ENCODE measurements at regions not wholly inside any gene's neighbourhood (a gene's known extent, or its start where the extent isn't known, plus 50 kb on each side); places are given as distances from the start of the nearest gene placed in this dataset.

- TF ChIP-seq CTCF (IDR thresholded peaks at IDR 0.05; ENCODE audit: control extremely low read depth, extremely low read depth) = no peak
- H3K4me3 ChIP-seq = no peak overlapping the region
- no peaks in the 10 kb centered on the region for H3K36me3 ChIP-seq (ENCODE audit: control insufficient read depth in 4 of 4, insufficient read depth in 4 of 4, low read length in 4 of 4)
- H3K4me1 ChIP-seq (ENCODE audit: control insufficient read depth in 5 of 5, insufficient read depth in 5 of 5, low read length in 5 of 5) = no peaks in the 10 kb centered on the region
- H3K9me3 ChIP-seq (ENCODE audit: control insufficient read depth in 4 of 4, insufficient read depth in 3 of 4, low read length in 3 of 4) = peaks cover 0 to 2% (median 0%) of the 10 kb centered on the region in 4 donors
- WGBS, 2 donors = 94% methylated on average over 13 of the region's 13 CpGs
- ATAC-seq (ENCODE audit: insufficient read depth, low FRiP score) = no peak
- H3K9ac ChIP-seq (ENCODE audit: insufficient read depth in 1 of 2, low read length in 2 of 2) = no peak overlapping the region
- DNase-seq = no peak
- no peaks in the 10 kb centered on the region for H3K27me3 ChIP-seq (ENCODE audit: control insufficient read depth in 3 of 3, insufficient read depth in 3 of 3, low read length in 2 of 3)
- H3K27ac ChIP-seq (ENCODE audit: low read depth in 1 of 2, low read length in 1 of 2) = no peak overlapping the region
Measured at GRCh38 chr14:83594874-83595273, 1935.1 kb upstream of the FLRT2 start.

- TF ChIP-seq CTCF (IDR thresholded peaks at IDR 0.05; ENCODE audit: control extremely low read depth, extremely low read depth) = no peak
- DNase-seq (no peak), ATAC-seq (ENCODE audit: insufficient read depth, low FRiP score) (no peak)
- no peak overlapping the region for H3K9ac ChIP-seq (ENCODE audit: insufficient read depth in 1 of 2, low read length in 2 of 2)
- H3K27me3 ChIP-seq (ENCODE audit: control insufficient read depth in 3 of 3, insufficient read depth in 3 of 3, low read length in 2 of 3) = no peaks in the 10 kb centered on the region
- peaks cover 0 to 7% (median 3%) of the 10 kb centered on the region in 4 donors for H3K9me3 ChIP-seq (ENCODE audit: control insufficient read depth in 4 of 4, insufficient read depth in 3 of 4, low read length in 3 of 4)
- no peaks in the 10 kb centered on the region for H3K36me3 ChIP-seq (ENCODE audit: control insufficient read depth in 4 of 4, insufficient read depth in 4 of 4, low read length in 4 of 4)
- H3K27ac ChIP-seq (ENCODE audit: low read depth in 1 of 2, low read length in 1 of 2) = no peak overlapping the region
- H3K4me3 ChIP-seq = no peak overlapping the region
- H3K4me1 ChIP-seq (ENCODE audit: control insufficient read depth in 5 of 5, insufficient read depth in 5 of 5, low read length in 5 of 5) = no peaks in the 10 kb centered on the region
- 94 to 98% methylated on average over 9 of the region's 9 CpGs for WGBS, 2 donors
Measured at GRCh38 chr14:83607682-83608081, 1922.3 kb upstream of the FLRT2 start.

GRCh38 chr14:83611491-83611890 is 1918.5 kb upstream of the FLRT2 start:
- Histone ChIP-seq H3K36me3 (ENCODE audit: control insufficient read depth in 4 of 4, insufficient read depth in 4 of 4, low read length in 4 of 4) (no peaks in the 10 kb centered on the region), H3K27me3 (ENCODE audit: control insufficient read depth in 3 of 3, insufficient read depth in 3 of 3, low read length in 2 of 3) (no peaks in the 10 kb centered on the region), H3K4me3 (no peak overlapping the region), H3K9me3 (ENCODE audit: control insufficient read depth in 4 of 4, insufficient read depth in 3 of 4, low read length in 3 of 4) (peaks cover 0 to 6% (median under 1%) of the 10 kb centered on the region in 4 donors), H3K4me1 (ENCODE audit: control insufficient read depth in 5 of 5, insufficient read depth in 5 of 5, low read length in 5 of 5) (no peaks in the 10 kb centered on the region), H3K9ac (ENCODE audit: insufficient read depth in 1 of 2, low read length in 2 of 2) (no peak overlapping the region), H3K27ac (ENCODE audit: low read depth in 1 of 2, low read length in 1 of 2) (no peak overlapping the region)
- peak in 1 of 3 donors; percentile 2 for DNase-seq
- no peak for ATAC-seq (ENCODE audit: insufficient read depth, low FRiP score)
- TF ChIP-seq CTCF (IDR thresholded peaks at IDR 0.05; ENCODE audit: control extremely low read depth, extremely low read depth) = no peak
- 53 to 70% methylated on average over 4 of the region's 4 CpGs for WGBS, 2 donors

- no peak for TF ChIP-seq CTCF (IDR thresholded peaks at IDR 0.05; ENCODE audit: control extremely low read depth, extremely low read depth)
- H3K36me3 ChIP-seq (ENCODE audit: control insufficient read depth in 4 of 4, insufficient read depth in 4 of 4, low read length in 4 of 4) = no peaks in the 10 kb centered on the region
- no peak overlapping the region for H3K9ac ChIP-seq (ENCODE audit: insufficient read depth in 1 of 2, low read length in 2 of 2)
- no peak overlapping the region for H3K4me3 ChIP-seq
- H3K27ac ChIP-seq (ENCODE audit: low read depth in 1 of 2, low read length in 1 of 2) = no peak overlapping the region
- H3K27me3 ChIP-seq (ENCODE audit: control insufficient read depth in 3 of 3, insufficient read depth in 3 of 3, low read length in 2 of 3) = no peaks in the 10 kb centered on the region
- peaks cover 0 to 6% (median 0%) of the 10 kb centered on the region in 4 donors for H3K9me3 ChIP-seq (ENCODE audit: control insufficient read depth in 4 of 4, insufficient read depth in 3 of 4, low read length in 3 of 4)
- DNase-seq (no peak), ATAC-seq (ENCODE audit: insufficient read depth, low FRiP score) (no peak)
- no peaks in the 10 kb centered on the region for H3K4me1 ChIP-seq (ENCODE audit: control insufficient read depth in 5 of 5, insufficient read depth in 5 of 5, low read length in 5 of 5)
Measured at GRCh38 chr14:83611906-83612390, 1918.0 kb upstream of the FLRT2 start.
